Osteocyte (in vitro differentiated cells): ENCODE measurements at regions not wholly inside any gene's neighbourhood (a gene's known extent, or its start where the extent isn't known, plus 50 kb on each side); places are given as distances from the start of the nearest gene placed in this dataset.
A peak's percentile ranks its signal among the peaks of the same experiment; 100 is the strongest.

ENCODE experiments used
- DNase-seq: peaks from one replicate; pipeline ENCODE4 v3.0.0; 2021; ENCODE audit warnings: mixed read lengths; ENCODE audit not compliant: unreplicated experiment; ENCODE audit errors: extremely low spot score
- H3K27ac Mint-ChIP-seq: one replicate; pipeline ENCODE4 v1.8.0; 2021; ENCODE audit warnings: mild to moderate bottlenecking, mixed read lengths; ENCODE audit not compliant: unreplicated experiment
- H3K27me3 Mint-ChIP-seq: one replicate; pipeline ENCODE4 v1.8.0; 2021; ENCODE audit warnings: mixed read lengths; ENCODE audit not compliant: unreplicated experiment
- H3K36me3 Mint-ChIP-seq: one replicate; pipeline ENCODE4 v1.8.0; 2021; ENCODE audit warnings: mixed read lengths; ENCODE audit not compliant: unreplicated experiment
- H3K4me1 Mint-ChIP-seq: one replicate; pipeline ENCODE4 v1.8.0; 2021; ENCODE audit warnings: mixed read lengths; ENCODE audit not compliant: unreplicated experiment
- H3K4me3 Mint-ChIP-seq: one replicate; pipeline ENCODE4 v1.8.0; 2021; ENCODE audit warnings: mild to moderate bottlenecking, moderate library complexity, mixed read lengths; ENCODE audit not compliant: unreplicated experiment
- H3K9me3 Mint-ChIP-seq: one replicate; pipeline ENCODE4 v1.8.0; 2021; ENCODE audit warnings: mixed read lengths; ENCODE audit not compliant: unreplicated experiment
- TF ChIP-seq, protein P1 (sequence below): fragments of 200-600 bp; sonication (generic); IDR thresholded peaks from 2 replicates; pipeline ENCODE4 v1.5.0; 2021; ENCODE audit warnings: antibody characterized with exemption, mild to moderate bottlenecking, moderate library complexity

DNA sequence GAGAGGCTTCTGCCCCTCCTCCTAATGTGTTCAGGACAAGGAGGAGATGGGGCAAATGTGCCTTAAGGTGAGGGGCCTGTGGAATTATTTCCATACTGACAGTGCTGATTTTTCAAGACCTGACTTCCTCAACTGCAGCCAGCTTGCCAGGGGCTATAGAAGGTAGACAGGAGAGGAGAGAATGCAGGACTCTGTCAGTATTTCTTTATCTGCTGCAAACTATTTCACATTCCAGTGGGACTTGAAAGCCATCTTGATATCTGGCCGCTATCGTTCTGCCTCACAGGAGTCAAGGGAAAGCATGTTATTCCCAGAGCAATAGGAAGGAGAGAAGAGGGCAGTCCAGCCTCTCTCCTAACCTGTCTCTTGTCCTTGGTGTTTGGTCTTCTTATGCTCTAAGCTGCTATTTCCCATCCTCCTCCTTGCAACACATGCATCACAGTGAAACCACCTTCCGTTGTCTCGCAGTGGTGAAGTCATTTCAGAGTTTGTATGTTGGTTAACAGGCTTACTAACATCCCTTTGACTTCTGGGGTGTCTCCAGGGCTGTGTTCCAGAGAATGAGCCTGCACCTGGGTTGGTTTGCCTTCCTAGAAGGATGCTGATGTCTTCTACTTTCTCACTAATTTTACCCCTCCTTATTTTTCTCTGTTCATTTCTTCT, 95.1 kb upstream of the MRPS22 start:
- TF ChIP-seq, protein P1, sequence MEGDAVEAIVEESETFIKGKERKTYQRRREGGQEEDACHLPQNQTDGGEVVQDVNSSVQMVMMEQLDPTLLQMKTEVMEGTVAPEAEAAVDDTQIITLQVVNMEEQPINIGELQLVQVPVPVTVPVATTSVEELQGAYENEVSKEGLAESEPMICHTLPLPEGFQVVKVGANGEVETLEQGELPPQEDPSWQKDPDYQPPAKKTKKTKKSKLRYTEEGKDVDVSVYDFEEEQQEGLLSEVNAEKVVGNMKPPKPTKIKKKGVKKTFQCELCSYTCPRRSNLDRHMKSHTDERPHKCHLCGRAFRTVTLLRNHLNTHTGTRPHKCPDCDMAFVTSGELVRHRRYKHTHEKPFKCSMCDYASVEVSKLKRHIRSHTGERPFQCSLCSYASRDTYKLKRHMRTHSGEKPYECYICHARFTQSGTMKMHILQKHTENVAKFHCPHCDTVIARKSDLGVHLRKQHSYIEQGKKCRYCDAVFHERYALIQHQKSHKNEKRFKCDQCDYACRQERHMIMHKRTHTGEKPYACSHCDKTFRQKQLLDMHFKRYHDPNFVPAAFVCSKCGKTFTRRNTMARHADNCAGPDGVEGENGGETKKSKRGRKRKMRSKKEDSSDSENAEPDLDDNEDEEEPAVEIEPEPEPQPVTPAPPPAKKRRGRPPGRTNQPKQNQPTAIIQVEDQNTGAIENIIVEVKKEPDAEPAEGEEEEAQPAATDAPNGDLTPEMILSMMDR, result no peak
- Mint-ChIP-seq H3K36me3 (no peaks in the 10 kb centered on the region), H3K9me3 (no peaks in the 10 kb centered on the region), H3K4me1 (no peaks in the 10 kb centered on the region), H3K4me3 (no peak overlapping the region), H3K27ac (no peak overlapping the region), H3K27me3 (peaks cover 26% of the 10 kb centered on the region)
- peak; percentile 19 for DNase-seq

DNA sequence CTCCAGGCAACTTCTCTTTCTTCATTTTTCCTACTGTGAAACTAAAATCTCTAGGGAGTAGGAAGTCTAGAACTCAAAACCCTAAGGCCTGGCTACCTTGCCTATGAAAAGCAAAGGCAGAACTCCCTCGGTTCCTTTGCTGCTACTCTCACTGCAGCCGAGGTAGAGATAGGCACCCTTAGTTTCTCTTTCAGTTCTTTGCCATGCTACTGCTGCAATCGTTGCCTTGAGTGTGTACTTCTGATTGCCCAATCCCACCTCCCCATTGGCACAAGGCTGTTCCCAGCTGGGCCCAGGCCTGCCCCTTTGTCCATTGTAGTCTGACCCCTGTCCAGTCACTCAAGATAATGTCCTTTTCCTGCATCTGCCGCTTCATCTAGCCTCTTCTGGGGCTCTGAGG, 92.3 kb upstream of the MRPS22 start:
- no peak for DNase-seq
- TF ChIP-seq, protein P1, result no peak
- H3K9me3 Mint-ChIP-seq, result no peaks in the 10 kb centered on the region
- no peak overlapping the region for H3K4me3 Mint-ChIP-seq
- no peak overlapping the region for H3K27ac Mint-ChIP-seq
- H3K27me3 Mint-ChIP-seq, result peaks cover 26% of the 10 kb centered on the region
- H3K4me1 Mint-ChIP-seq, result no peaks in the 10 kb centered on the region
- no peaks in the 10 kb centered on the region for H3K36me3 Mint-ChIP-seq

DNA sequence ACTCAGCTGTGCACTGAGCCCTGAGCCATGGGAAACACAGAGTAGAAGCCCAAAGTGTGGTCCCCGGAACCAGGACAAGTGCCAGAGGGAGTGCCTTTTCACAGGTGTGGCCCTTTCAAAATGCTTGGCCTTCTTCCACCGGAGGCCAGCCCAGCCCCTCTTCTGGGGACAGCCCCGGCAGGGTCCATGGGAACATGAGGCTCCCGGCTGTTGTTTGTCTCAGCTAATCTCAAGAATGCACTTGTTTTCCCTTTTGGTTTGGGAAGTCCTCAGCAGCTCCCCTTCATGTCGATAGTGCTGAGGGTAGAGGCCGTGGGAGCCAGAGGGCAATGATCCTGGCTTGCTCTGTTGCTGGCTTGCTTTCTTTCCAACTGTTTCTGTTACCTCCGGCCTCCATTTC, 91.1 kb upstream of the MRPS22 start:
- Mint-ChIP-seq H3K4me1 (no peaks in the 10 kb centered on the region), H3K36me3 (no peaks in the 10 kb centered on the region), H3K4me3 (no peak overlapping the region), H3K27ac (no peak overlapping the region), H3K9me3 (no peaks in the 10 kb centered on the region), H3K27me3 (peaks cover 22% of the 10 kb centered on the region)
- no peak for DNase-seq
- TF ChIP-seq, protein P1, result no peak

DNA sequence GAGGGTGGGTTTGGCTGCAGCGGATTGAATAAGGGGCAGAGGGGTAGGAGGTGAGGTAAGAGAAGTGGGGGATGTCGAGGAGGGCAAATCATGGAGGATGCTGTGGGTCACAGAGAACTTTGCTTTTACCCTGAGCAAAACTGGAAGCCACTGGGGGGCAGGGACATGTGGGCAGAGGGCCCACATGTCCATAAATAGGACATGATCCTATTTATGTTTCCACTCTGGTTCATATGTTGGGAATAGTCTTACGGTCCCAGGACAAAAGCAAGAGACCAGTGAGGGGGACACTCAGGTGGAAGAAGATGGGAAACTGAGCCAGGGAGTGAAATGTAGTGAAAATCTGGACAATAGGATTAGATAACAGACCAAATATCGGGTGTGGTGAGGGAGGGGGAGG, 85.5 kb upstream of the MRPS22 start:
- Mint-ChIP-seq H3K9me3 (no peaks in the 10 kb centered on the region), H3K4me1 (no peaks in the 10 kb centered on the region), H3K36me3 (no peaks in the 10 kb centered on the region), H3K27me3 (peaks cover 27% of the 10 kb centered on the region), H3K4me3 (no peak overlapping the region), H3K27ac (no peak overlapping the region)
- TF ChIP-seq, protein P1, result no peak
- DNase-seq, result peak; percentile 6

DNA sequence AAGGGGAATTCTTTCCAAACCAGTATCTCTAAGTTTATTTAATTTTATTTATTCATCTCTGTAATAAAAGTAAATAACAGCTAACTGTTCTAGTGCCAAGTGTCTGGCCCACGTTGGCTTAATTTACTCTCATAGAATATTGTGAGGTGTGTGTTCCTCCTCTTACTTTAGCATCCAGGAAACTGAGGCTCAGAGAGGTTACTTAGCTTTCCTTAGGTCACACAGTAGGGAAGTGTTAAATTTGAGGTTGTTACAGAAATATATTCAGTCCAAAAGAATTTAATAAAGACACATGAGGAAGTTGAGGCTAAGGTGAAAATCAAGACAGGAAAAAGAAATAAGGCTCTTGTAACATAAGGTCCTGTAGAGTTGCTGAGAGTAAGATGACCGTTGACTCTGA, 84.4 kb upstream of the MRPS22 start:
- H3K27me3 Mint-ChIP-seq, result peaks cover 23% of the 10 kb centered on the region
- no peak overlapping the region for H3K4me3 Mint-ChIP-seq
- no peaks in the 10 kb centered on the region for H3K4me1 Mint-ChIP-seq
- H3K36me3 Mint-ChIP-seq, result no peaks in the 10 kb centered on the region
- H3K27ac Mint-ChIP-seq, result no peak overlapping the region
- no peak for DNase-seq
- H3K9me3 Mint-ChIP-seq, result no peaks in the 10 kb centered on the region
- TF ChIP-seq, protein P1, result no peak
